Caco-2 (cell line): ENCODE measurements at regions not wholly inside any gene's neighbourhood (a gene's known extent, or its start where the extent isn't known, plus 50 kb on each side); places are given as distances from the start of the nearest gene placed in this dataset.

ENCODE experiments used
- BruUV-seq: library from RNA; stranded (reverse); fragments of 400-500 nt; replicated peaks from 2 replicates; lab custom pipeline; 2021; lab: Mats Ljungman, UMichigan
- CTCF ChIA-PET: fragments of 300-600 bp; sonication (Branson Sonifier 250); formaldehyde crosslinking; loops from one replicate; lab custom pipeline; 2022; ENCODE audit warnings: antibody characterized with exemption; lab: Charles Lee
- POLR2A ChIA-PET: fragments of 300-600 bp; sonication (Branson Sonifier 250); formaldehyde crosslinking; loops from one replicate; lab custom pipeline; 2022; ENCODE audit warnings: antibody characterized with exemption; lab: Charles Lee
- DNase-seq, 2 experiments: peaks; one replicate each; pipeline versions ENCODE4 v3.0.0 to v3.0.0-alpha.2; 2020 to 2022
- H3K27me3 ChIP-seq: replicated peaks from 2 replicates; pipeline ENCODE4 v1.6.0; 2011; ENCODE audit warnings: low read length; ENCODE audit not compliant: control insufficient read depth, insufficient read depth
- H3K36me3 ChIP-seq: 2 replicates; pipeline ENCODE4 v1.5.1; 2011; ENCODE audit warnings: low read length; ENCODE audit not compliant: control insufficient read depth, insufficient read depth
- H3K4me1 ChIP-seq: fragments of 250-450 bp; sonication (Bioruptor Pico); 2 replicates; pipeline ENCODE4 v1.5.1; 2020; ENCODE audit warnings: mild to moderate bottlenecking
- H3K4me3 ChIP-seq: 2 replicates; pipeline ENCODE4 v1.5.1; 2011; ENCODE audit warnings: low read depth, mild to moderate bottlenecking, control low read depth, low read length
- H3K9me3 ChIP-seq: fragments of 250-450 bp; sonication (Bioruptor Pico); 2 replicates; pipeline ENCODE4 v1.5.1; 2020; ENCODE audit warnings: mild to moderate bottlenecking, moderate library complexity
- H3K27ac Mint-ChIP-seq: one replicate; pipeline ENCODE4 v1.8.0; 2022; ENCODE audit warnings: mixed read lengths; ENCODE audit not compliant: unreplicated experiment
- H3K27me3 Mint-ChIP-seq: one replicate; pipeline ENCODE4 v1.8.0; 2022; ENCODE audit warnings: mixed read lengths; ENCODE audit not compliant: insufficient read depth, unreplicated experiment
- H3K36me3 Mint-ChIP-seq: one replicate; pipeline ENCODE4 v1.8.0; 2022; ENCODE audit warnings: mild to moderate bottlenecking, mixed read lengths; ENCODE audit not compliant: insufficient read depth, unreplicated experiment
- H3K4me1 Mint-ChIP-seq: one replicate; pipeline ENCODE4 v1.8.0; 2022; ENCODE audit warnings: low read depth, mixed read lengths; ENCODE audit not compliant: unreplicated experiment
- H3K4me3 Mint-ChIP-seq: one replicate; pipeline ENCODE4 v1.8.0; 2022; ENCODE audit warnings: mild to moderate bottlenecking, moderate library complexity, mixed read lengths; ENCODE audit not compliant: unreplicated experiment
- H3K9me3 Mint-ChIP-seq: one replicate; pipeline ENCODE4 v1.8.0; 2022; ENCODE audit warnings: mixed read lengths; ENCODE audit not compliant: unreplicated experiment
- CTCF ChIP-seq, 2 experiments: fragments of 200-600 bp in 1 of 2; IDR thresholded peaks; 1 replicate in 1 of 2; 2 replicates in 1 of 2; pipeline versions ENCODE4 v1.5.1 to v1.8.0; 2011 to 2022; ENCODE audit warnings: antibody characterized with exemption in 1 of 2, control low read depth in 1 of 2, inconsistent platforms in 1 of 2, low read depth in 1 of 2, low read length in 1 of 2, mild to moderate bottlenecking in 1 of 2, moderate library complexity in 1 of 2; ENCODE audit not compliant: insufficient read depth in 1 of 2, severe bottlenecking in 1 of 2, unreplicated experiment in 1 of 2
- intact Hi-C: fragments of 100-400 bp; cut with micrococcal nuclease; formaldehyde crosslinking; loops from one replicate; pipeline ENCODE4 v1.10.0; 2022; ENCODE audit not compliant: unreplicated experiment

GRCh38 chr5:108530706-108531105 is 148.8 kb upstream of the FBXL17 start:
- H3K4me3 Mint-ChIP-seq: peak overlapping the region; percentile 27
- H3K4me1 Mint-ChIP-seq: peaks cover 25% of the 10 kb centered on the region
- H3K4me1 ChIP-seq: peaks cover 23% of the 10 kb centered on the region
- H3K27me3 Mint-ChIP-seq: no peaks in the 10 kb centered on the region
- no peak for TF ChIP-seq CTCF (IDR thresholded peaks at IDR 0.05; ENCODE audit: insufficient read depth in 1 of 2, low read depth in 1 of 2, low read length in 1 of 2, severe bottlenecking in 1 of 2, unreplicated experiment in 1 of 2)
- peak overlapping the region; percentile 88 for H3K27ac Mint-ChIP-seq
- no peak overlapping the region for H3K4me3 ChIP-seq
- peaks cover 20% of the 10 kb centered on the region for H3K36me3 Mint-ChIP-seq
- ChIA-PET POLR2A (no interaction called here), CTCF (no interaction called here)
- intact Hi-C loops: no loop called here
- no peaks in the 10 kb centered on the region for H3K36me3 ChIP-seq
- no TSS peak for BruUV-seq
- no peak for DNase-seq
- peaks cover 36% of the 10 kb centered on the region for H3K9me3 ChIP-seq
- no peaks in the 10 kb centered on the region for H3K27me3 ChIP-seq
- H3K9me3 Mint-ChIP-seq: peaks cover 59% of the 10 kb centered on the region

GRCh38 chr5:108529381-108529780 is 147.5 kb upstream of the FBXL17 start:
- CTCF ChIA-PET: no interaction called here
- Mint-ChIP-seq H3K4me3 (no peak overlapping the region), H3K4me1 (peaks cover 25% of the 10 kb centered on the region), H3K36me3 (peaks cover 20% of the 10 kb centered on the region), H3K27me3 (no peaks in the 10 kb centered on the region), H3K9me3 (peaks cover 70% of the 10 kb centered on the region), H3K27ac (no peak overlapping the region)
- H3K9me3 ChIP-seq: peaks cover 36% of the 10 kb centered on the region
- H3K4me1 ChIP-seq: peaks cover 23% of the 10 kb centered on the region
- intact Hi-C loops: no loop called here
- DNase-seq: no peak
- POLR2A ChIA-PET: no interaction called here
- no TSS peak for BruUV-seq
- no peak overlapping the region for H3K4me3 ChIP-seq
- H3K36me3 ChIP-seq: no peaks in the 10 kb centered on the region
- no peaks in the 10 kb centered on the region for H3K27me3 ChIP-seq
- no peak for TF ChIP-seq CTCF (IDR thresholded peaks at IDR 0.05; ENCODE audit: insufficient read depth in 1 of 2, low read depth in 1 of 2, low read length in 1 of 2, severe bottlenecking in 1 of 2, unreplicated experiment in 1 of 2)

- Mint-ChIP-seq H3K27ac (no peak overlapping the region), H3K36me3 (peaks cover 20% of the 10 kb centered on the region), H3K4me3 (no peak overlapping the region), H3K4me1 (peaks cover 25% of the 10 kb centered on the region), H3K27me3 (no peaks in the 10 kb centered on the region), H3K9me3 (peaks cover 70% of the 10 kb centered on the region)
- no peak for TF ChIP-seq CTCF (IDR thresholded peaks at IDR 0.05; ENCODE audit: insufficient read depth in 1 of 2, low read depth in 1 of 2, low read length in 1 of 2, severe bottlenecking in 1 of 2, unreplicated experiment in 1 of 2)
- DNase-seq: no peak
- CTCF ChIA-PET: no interaction called here
- intact Hi-C loops: no loop called here
- no peaks in the 10 kb centered on the region for H3K36me3 ChIP-seq
- H3K9me3 ChIP-seq: peaks cover 36% of the 10 kb centered on the region
- no TSS peak for BruUV-seq
- H3K27me3 ChIP-seq: no peaks in the 10 kb centered on the region
- no peak overlapping the region for H3K4me3 ChIP-seq
- peaks cover 23% of the 10 kb centered on the region for H3K4me1 ChIP-seq
- POLR2A ChIA-PET: no interaction called here
Measured at GRCh38 chr5:108528655-108529054, 146.8 kb upstream of the FBXL17 start.
